PC-3 (cell line): ENCODE measurements at regions not wholly inside any gene's neighbourhood (a gene's known extent, or its start where the extent isn't known, plus 50 kb on each side); places are given as distances from the start of the nearest gene placed in this dataset.

Experiments
- ATAC-seq: fragments of 200-7000 bp; cut with Tn5 transposase; 2 replicates; pipeline ENCODE4 v1.9.1; 2020; ENCODE audit warnings: mild to moderate bottlenecking, moderate library complexity
- BruUV-seq: library from RNA; stranded (reverse); fragments of 400-500 nt; replicated peaks from 2 replicates; lab custom pipeline; 2021; lab: Mats Ljungman, UMichigan
- CTCF ChIA-PET: fragments of 300-600 bp; sonication (Branson Sonifier 250); formaldehyde crosslinking; loops from one replicate; lab custom pipeline; 2022; ENCODE audit warnings: antibody characterized with exemption; lab: Charles Lee
- POLR2A ChIA-PET: fragments of 300-600 bp; sonication (Branson Sonifier 250); formaldehyde crosslinking; loops from one replicate; lab custom pipeline; 2022; ENCODE audit warnings: antibody characterized with exemption; ENCODE audit not compliant: unreplicated experiment; lab: Charles Lee
- DNase-seq: peaks from one replicate; pipeline ENCODE4 v3.0.0-alpha.2; 2015
- H2AFZ ChIP-seq: fragments of 300-600 bp; sonication (generic); 2 replicates; pipeline ENCODE4 v1.6.0; 2016; ENCODE audit warnings: antibody characterized with exemption, low read length
- H3F3A ChIP-seq: fragments of 300-600 bp; sonication (generic); one replicate; pipeline ENCODE4 v1.6.0; 2017; ENCODE audit warnings: antibody characterized with exemption, low read length, control low read depth, mild to moderate bottlenecking; ENCODE audit not compliant: unreplicated experiment
- H3K27ac ChIP-seq: fragments of 300-600 bp; sonication (generic); 2 replicates; pipeline ENCODE4 v1.5.1; 2016; ENCODE audit warnings: mild to moderate bottlenecking, low read length
- H3K27me3 ChIP-seq: fragments of 300-600 bp; sonication (generic); 2 replicates; pipeline ENCODE4 v1.6.1; 2016; ENCODE audit warnings: low read length, mixed read lengths
- H3K36me3 ChIP-seq: fragments of 300-600 bp; sonication (generic); 2 replicates; pipeline ENCODE4 v1.6.1; 2016; ENCODE audit warnings: low read depth, mixed run types, low read length, mixed read lengths
- H3K4me1 ChIP-seq: fragments of 300-600 bp; sonication (generic); 2 replicates; pipeline ENCODE4 v1.5.1; 2016; ENCODE audit warnings: low read length; ENCODE audit not compliant: insufficient read depth
- H3K4me2 ChIP-seq: fragments of 300-600 bp; sonication (generic); 2 replicates; pipeline ENCODE4 v1.6.0; 2016; ENCODE audit warnings: low read length
- H3K4me3 ChIP-seq: fragments of 300-600 bp; sonication (generic); 2 replicates; pipeline ENCODE4 v1.5.1; 2016; ENCODE audit warnings: mild to moderate bottlenecking, low read length, mixed read lengths
- H3K79me2 ChIP-seq: fragments of 300-600 bp; sonication (generic); 2 replicates; pipeline ENCODE4 v1.6.1; 2017; ENCODE audit warnings: low read length, mixed read lengths
- H3K9ac ChIP-seq: fragments of 300-600 bp; sonication (generic); 2 replicates; pipeline ENCODE4 v1.6.0; 2016; ENCODE audit warnings: mild to moderate bottlenecking, low read length
- H3K9me2 ChIP-seq: fragments of 300-600 bp; sonication (generic); replicated peaks from 2 replicates; pipeline ENCODE4 v1.6.1; 2016; ENCODE audit warnings: mixed run types, low read length, mixed read lengths
- H3K9me3 ChIP-seq: fragments of 300-600 bp; sonication (generic); 2 replicates; pipeline ENCODE4 v1.6.1; 2016; ENCODE audit warnings: low read length, mixed read lengths
- H4K20me1 ChIP-seq: fragments of 300-600 bp; sonication (generic); 2 replicates; pipeline ENCODE4 v1.6.1; 2016; ENCODE audit warnings: low read length, mixed read lengths
- EZH2 ChIP-seq: fragments of 300-600 bp; sonication (generic); IDR thresholded peaks from one replicate; pipeline ENCODE4 v1.6.1; 2017; ENCODE audit warnings: antibody characterized with exemption, mild to moderate bottlenecking, low read length; ENCODE audit not compliant: unreplicated experiment
- EZH2phosphoT487 ChIP-seq: fragments of 300-600 bp; sonication (generic); IDR thresholded peaks from 2 replicates; pipeline ENCODE4 v1.6.1; 2018; ENCODE audit warnings: mild to moderate bottlenecking, antibody characterized with exemption, low read length, borderline replicate concordance
- intact Hi-C: fragments of 100-400 bp; cut with micrococcal nuclease; formaldehyde crosslinking; loops from 2 replicates; pipeline ENCODE4 v1.9.0; 2023
- TF ChIP-seq, protein P1 (sequence below): fragments of 300-600 bp; sonication (generic); conservative IDR thresholded peaks from 2 replicates; pipeline ENCODE4 v1.5.1; 2017; ENCODE audit warnings: antibody characterized with exemption, low read depth, mild to moderate bottlenecking, low read length

- H3K27me3 ChIP-seq, result peaks cover 38% of the 10 kb centered on the region
- no peaks in the 10 kb centered on the region for H4K20me1 ChIP-seq
- H3K4me3 ChIP-seq, result no peak overlapping the region
- TF ChIP-seq, protein P1, sequence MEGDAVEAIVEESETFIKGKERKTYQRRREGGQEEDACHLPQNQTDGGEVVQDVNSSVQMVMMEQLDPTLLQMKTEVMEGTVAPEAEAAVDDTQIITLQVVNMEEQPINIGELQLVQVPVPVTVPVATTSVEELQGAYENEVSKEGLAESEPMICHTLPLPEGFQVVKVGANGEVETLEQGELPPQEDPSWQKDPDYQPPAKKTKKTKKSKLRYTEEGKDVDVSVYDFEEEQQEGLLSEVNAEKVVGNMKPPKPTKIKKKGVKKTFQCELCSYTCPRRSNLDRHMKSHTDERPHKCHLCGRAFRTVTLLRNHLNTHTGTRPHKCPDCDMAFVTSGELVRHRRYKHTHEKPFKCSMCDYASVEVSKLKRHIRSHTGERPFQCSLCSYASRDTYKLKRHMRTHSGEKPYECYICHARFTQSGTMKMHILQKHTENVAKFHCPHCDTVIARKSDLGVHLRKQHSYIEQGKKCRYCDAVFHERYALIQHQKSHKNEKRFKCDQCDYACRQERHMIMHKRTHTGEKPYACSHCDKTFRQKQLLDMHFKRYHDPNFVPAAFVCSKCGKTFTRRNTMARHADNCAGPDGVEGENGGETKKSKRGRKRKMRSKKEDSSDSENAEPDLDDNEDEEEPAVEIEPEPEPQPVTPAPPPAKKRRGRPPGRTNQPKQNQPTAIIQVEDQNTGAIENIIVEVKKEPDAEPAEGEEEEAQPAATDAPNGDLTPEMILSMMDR, result no peak
- TF ChIP-seq EZH2 (no peak), EZH2phosphoT487 (no peak)
- no peak overlapping the region for H3K9ac ChIP-seq
- H3K79me2 ChIP-seq, result no peaks in the 10 kb centered on the region
- no peak overlapping the region for H3K4me2 ChIP-seq
- H3K36me3 ChIP-seq, result no peaks in the 10 kb centered on the region
- no TSS peak for BruUV-seq
- H2AFZ ChIP-seq, result no peak overlapping the region
- ATAC-seq, result no peak
- no peak for DNase-seq
- H3K4me1 ChIP-seq, result no peaks in the 10 kb centered on the region
- H3K9me2 ChIP-seq, result no peaks in the 10 kb centered on the region
- CTCF ChIA-PET, result no interaction called here
- intact Hi-C loops, result no loop called here
- no peaks in the 10 kb centered on the region for H3F3A ChIP-seq
- POLR2A ChIA-PET, result no interaction called here
- H3K9me3 ChIP-seq, result no peaks in the 10 kb centered on the region
- H3K27ac ChIP-seq, result no peak overlapping the region
These were observed 342.3 kb upstream of the MYT1L start for GRCh38 chr2:2673406-2673805.

DNA sequence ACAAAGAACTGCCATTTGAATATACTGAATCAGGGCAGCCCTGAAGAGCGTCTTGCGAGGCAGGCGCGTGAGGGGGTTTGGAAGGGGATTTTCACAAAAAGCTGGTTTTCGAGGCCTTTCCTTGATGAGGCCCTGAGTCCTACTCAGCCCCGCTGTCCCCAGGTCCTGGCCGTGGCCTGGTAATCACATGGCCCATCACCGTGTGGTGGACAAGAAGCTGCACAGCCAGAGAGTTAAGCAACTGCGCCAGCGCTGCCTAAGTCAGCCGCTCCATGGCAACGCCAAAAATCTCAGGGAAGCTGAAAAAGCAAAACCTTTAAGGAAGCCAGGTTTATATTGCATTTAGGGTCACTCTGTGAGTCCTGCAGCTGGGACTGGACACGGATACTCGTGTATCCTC is 341.2 kb upstream of the MYT1L start:
- Histone ChIP-seq H3K27me3 (peaks cover 38% of the 10 kb centered on the region), H3K4me2 (no peak overlapping the region), H3K36me3 (no peaks in the 10 kb centered on the region), H3K4me3 (no peak overlapping the region), H3K9me2 (no peaks in the 10 kb centered on the region), H3K27ac (no peak overlapping the region), H3K9me3 (no peaks in the 10 kb centered on the region), H2AFZ (no peak overlapping the region), H4K20me1 (no peaks in the 10 kb centered on the region), H3F3A (no peaks in the 10 kb centered on the region), H3K79me2 (no peaks in the 10 kb centered on the region), H3K9ac (no peak overlapping the region), H3K4me1 (no peaks in the 10 kb centered on the region)
- no TSS peak for BruUV-seq
- DNase-seq, result no peak
- ChIA-PET POLR2A (no interaction called here), CTCF (no interaction called here)
- intact Hi-C loops, result no loop called here
- TF ChIP-seq EZH2, result no peak
- TF ChIP-seq EZH2phosphoT487, result no peak
- TF ChIP-seq, protein P1, result no peak
- ATAC-seq, result no peak

GRCh38 chr2:2671826-2672225 is 340.8 kb upstream of the MYT1L start:
- Histone ChIP-seq H3K9ac (no peak overlapping the region), H3K27ac (no peak overlapping the region), H3F3A (no peaks in the 10 kb centered on the region), H3K4me1 (no peaks in the 10 kb centered on the region), H3K4me2 (no peak overlapping the region), H3K9me3 (no peaks in the 10 kb centered on the region), H3K9me2 (no peaks in the 10 kb centered on the region), H3K27me3 (peaks cover 38% of the 10 kb centered on the region), H2AFZ (no peak overlapping the region), H3K4me3 (no peak overlapping the region), H4K20me1 (no peaks in the 10 kb centered on the region), H3K79me2 (no peaks in the 10 kb centered on the region), H3K36me3 (no peaks in the 10 kb centered on the region)
- ATAC-seq, result no peak
- POLR2A ChIA-PET, result no interaction called here
- intact Hi-C loops, result no loop called here
- no TSS peak for BruUV-seq
- no peak for DNase-seq
- no peak for TF ChIP-seq EZH2
- TF ChIP-seq, protein P1, result no peak
- TF ChIP-seq EZH2phosphoT487, result no peak
- CTCF ChIA-PET, result no interaction called here
